Naive thymus-derived CD4-positive, alpha-beta T cell (primary cell): ENCODE measurements at regions not wholly inside any gene's neighbourhood (a gene's known extent, or its start where the extent isn't known, plus 50 kb on each side); places are given as distances from the start of the nearest gene placed in this dataset.

Experiments
- ATAC-seq: fragments of 150-1000 bp; cut with Tn5 transposase; 2 replicates; pipeline ENCODE4 v1.10.0; 2021; ENCODE audit warnings: mild to moderate bottlenecking, moderate library complexity
- CTCF ChIA-PET: fragments of 350-600 bp; sonication (Branson Sonifier 250); formaldehyde crosslinking; loops from one replicate; lab custom pipeline; 2021; ENCODE audit warnings: antibody characterized with exemption; lab: Charles Lee
- POLR2A ChIA-PET: fragments of 350-600 bp; sonication (Branson Sonifier 250); formaldehyde crosslinking; loops from one replicate; lab custom pipeline; 2021; ENCODE audit warnings: antibody characterized with exemption, inconsistent platforms; lab: Charles Lee
- DNase-seq, 9 donors: peaks; one replicate each; pipeline versions ENCODE4 v3.0.0 to v3.0.0-alpha.2; 2020 to 2022; ENCODE audit warnings: mixed read lengths in 1 of 9
- H3K27ac ChIP-seq: one replicate; pipeline ENCODE4 v1.7.0; 2013; ENCODE audit warnings: mild to moderate bottlenecking, low read depth, low read length, moderate library complexity
- H3K27me3 ChIP-seq, 2 donors: one replicate each; pipeline ENCODE4 v1.7.0; 2013; ENCODE audit warnings: low read length in 2 of 2, mild to moderate bottlenecking in 2 of 2, moderate library complexity in 2 of 2; ENCODE audit not compliant: control insufficient read depth in 2 of 2, insufficient read depth in 2 of 2
- H3K36me3 ChIP-seq, 3 experiments: 1 replicate in 2 of 3; 2 replicates in 1 of 3; pipeline ENCODE4 v1.7.0; 2013; ENCODE audit warnings: low read length in 3 of 3, mild to moderate bottlenecking in 3 of 3, moderate library complexity in 1 of 3; ENCODE audit not compliant: insufficient read depth in 3 of 3, control insufficient read depth in 2 of 3
- H3K4me1 ChIP-seq, 2 donors: one replicate each; pipeline ENCODE4 v1.7.0; 2013; ENCODE audit warnings: low read length in 2 of 2, mild to moderate bottlenecking in 2 of 2, moderate library complexity in 1 of 2; ENCODE audit not compliant: control insufficient read depth in 2 of 2, insufficient read depth in 2 of 2
- H3K4me3 ChIP-seq: 2 replicates; pipeline ENCODE4 v1.7.0; 2013; ENCODE audit warnings: mild to moderate bottlenecking, low read length
- H3K9me3 ChIP-seq, 3 experiments: 1 replicate in 2 of 3; 2 replicates in 1 of 3; pipeline ENCODE4 v1.7.0; 2013; ENCODE audit warnings: low read length in 3 of 3; ENCODE audit not compliant: control insufficient read depth in 2 of 3
- H3K27ac Mint-ChIP-seq, 9 donors: one replicate each; pipeline ENCODE4 v1.8.0; 2020 to 2022; ENCODE audit warnings: mixed read lengths in 9 of 9, mild to moderate bottlenecking in 8 of 9, moderate library complexity in 5 of 9, inconsistent platforms in 2 of 9
- H3K27me3 Mint-ChIP-seq, 5 donors: one replicate each; pipeline ENCODE4 v1.8.0; 2021 to 2022; ENCODE audit warnings: mixed read lengths in 5 of 5, mild to moderate bottlenecking in 1 of 5
- H3K36me3 Mint-ChIP-seq, 5 donors: one replicate each; pipeline ENCODE4 v1.8.0; 2020 to 2022; ENCODE audit warnings: mixed read lengths in 5 of 5, mild to moderate bottlenecking in 3 of 5, inconsistent platforms in 1 of 5
- H3K4me1 Mint-ChIP-seq, 7 donors: one replicate each; pipeline ENCODE4 v1.8.0; 2020 to 2022; ENCODE audit warnings: mixed read lengths in 7 of 7, mild to moderate bottlenecking in 3 of 7, inconsistent platforms in 1 of 7
- H3K4me3 Mint-ChIP-seq, 10 donors: one replicate each; pipeline ENCODE4 v1.8.0; 2020 to 2022; ENCODE audit warnings: mild to moderate bottlenecking in 10 of 10, mixed read lengths in 10 of 10, moderate library complexity in 6 of 10, inconsistent platforms in 2 of 10
- H3K9me3 Mint-ChIP-seq, 11 donors: one replicate each; pipeline ENCODE4 v1.8.0; 2020 to 2022; ENCODE audit warnings: mixed read lengths in 11 of 11, mild to moderate bottlenecking in 4 of 11, inconsistent platforms in 1 of 11, moderate library complexity in 1 of 11
- intact Hi-C, 2 donors: fragments of 100-400 bp; cut with micrococcal nuclease; formaldehyde crosslinking; loops; one replicate each; pipeline ENCODE4 v1.15.1; 2023

- H3K9me3 ChIP-seq, result no peaks in the 10 kb centered on the region
- CTCF ChIA-PET, result no interaction called here
- no peak overlapping the region for H3K4me3 Mint-ChIP-seq
- H3K36me3 ChIP-seq, result no peaks in the 10 kb centered on the region
- ATAC-seq (no peak), DNase-seq (no peak)
- H3K36me3 Mint-ChIP-seq, result no peaks in the 10 kb centered on the region
- H3K4me3 ChIP-seq, result no peak overlapping the region
- POLR2A ChIA-PET, result no interaction called here
- H3K27me3 ChIP-seq, result no peaks in the 10 kb centered on the region
- no peak overlapping the region for H3K27ac ChIP-seq
- no peaks in the 10 kb centered on the region for H3K27me3 Mint-ChIP-seq
- H3K4me1 Mint-ChIP-seq, result no peaks in the 10 kb centered on the region
- intact Hi-C loops, result no loop called here
- peaks cover 0 to 8% (median 0%) of the 10 kb centered on the region in 11 donors for H3K9me3 Mint-ChIP-seq
- no peak overlapping the region for H3K27ac Mint-ChIP-seq
- H3K4me1 ChIP-seq, result no peaks in the 10 kb centered on the region
Measured at GRCh38 chr4:182014164-182014563, 229.0 kb upstream of the TENM3 start.

- H3K27me3 ChIP-seq, result no peaks in the 10 kb centered on the region
- Mint-ChIP-seq H3K9me3 (peaks cover 0 to 8% (median 0%) of the 10 kb centered on the region in 11 donors), H3K4me1 (no peaks in the 10 kb centered on the region), H3K4me3 (no peak overlapping the region), H3K27me3 (no peaks in the 10 kb centered on the region), H3K27ac (no peak overlapping the region), H3K36me3 (no peaks in the 10 kb centered on the region)
- intact Hi-C loops, result no loop called here
- ATAC-seq (no peak), DNase-seq (no peak)
- no peaks in the 10 kb centered on the region for H3K4me1 ChIP-seq
- H3K9me3 ChIP-seq, result no peaks in the 10 kb centered on the region
- no peaks in the 10 kb centered on the region for H3K36me3 ChIP-seq
- POLR2A ChIA-PET, result no interaction called here
- no peak overlapping the region for H3K27ac ChIP-seq
- H3K4me3 ChIP-seq, result no peak overlapping the region
- CTCF ChIA-PET, result no interaction called here
Measured at GRCh38 chr4:182015014-182015413, 228.2 kb upstream of the TENM3 start.

- Mint-ChIP-seq H3K4me1 (no peaks in the 10 kb centered on the region), H3K9me3 (peaks cover 0 to 6% (median 0%) of the 10 kb centered on the region in 11 donors), H3K27me3 (no peaks in the 10 kb centered on the region), H3K36me3 (no peaks in the 10 kb centered on the region), H3K4me3 (no peak overlapping the region), H3K27ac (no peak overlapping the region)
- Histone ChIP-seq H3K9me3 (no peaks in the 10 kb centered on the region), H3K4me3 (no peak overlapping the region), H3K27me3 (no peaks in the 10 kb centered on the region), H3K27ac (no peak overlapping the region), H3K36me3 (no peaks in the 10 kb centered on the region), H3K4me1 (no peaks in the 10 kb centered on the region)
- CTCF ChIA-PET, result no interaction called here
- ATAC-seq (no peak), DNase-seq (no peak)
- intact Hi-C loops, result no loop called here
- POLR2A ChIA-PET, result no interaction called here
Measured at GRCh38 chr4:182015893-182016292, 227.3 kb upstream of the TENM3 start.

GRCh38 chr4:182017038-182017437, 226.2 kb upstream of the TENM3 start:
- Histone ChIP-seq H3K9me3 (no peaks in the 10 kb centered on the region), H3K4me1 (no peaks in the 10 kb centered on the region), H3K27me3 (no peaks in the 10 kb centered on the region), H3K4me3 (no peak overlapping the region), H3K27ac (no peak overlapping the region), H3K36me3 (no peaks in the 10 kb centered on the region)
- intact Hi-C loops, result no loop called here
- CTCF ChIA-PET, result no interaction called here
- POLR2A ChIA-PET, result no interaction called here
- Mint-ChIP-seq H3K9me3 (peaks cover 0 to 8% (median 2%) of the 10 kb centered on the region in 11 donors), H3K4me3 (no peak overlapping the region), H3K36me3 (no peaks in the 10 kb centered on the region), H3K27me3 (no peaks in the 10 kb centered on the region), H3K27ac (no peak overlapping the region), H3K4me1 (no peaks in the 10 kb centered on the region)
- DNase-seq, result no peak
- ATAC-seq, result no peak

GRCh38 chr4:182018691-182019090, 224.5 kb upstream of the TENM3 start:
- no peaks in the 10 kb centered on the region for H3K36me3 ChIP-seq
- intact Hi-C loops, result no loop called here
- H3K4me3 ChIP-seq, result no peak overlapping the region
- H3K27me3 ChIP-seq, result no peaks in the 10 kb centered on the region
- H3K27ac ChIP-seq, result no peak overlapping the region
- H3K4me1 ChIP-seq, result no peaks in the 10 kb centered on the region
- no peak for ATAC-seq
- Mint-ChIP-seq H3K36me3 (no peaks in the 10 kb centered on the region), H3K4me1 (no peaks in the 10 kb centered on the region), H3K27me3 (no peaks in the 10 kb centered on the region), H3K4me3 (no peak overlapping the region), H3K9me3 (peaks cover 0 to 12% (median 2%) of the 10 kb centered on the region in 11 donors), H3K27ac (no peak overlapping the region)
- DNase-seq, result no peak
- ChIA-PET POLR2A (no interaction called here), CTCF (no interaction called here)
- no peaks in the 10 kb centered on the region for H3K9me3 ChIP-seq

GRCh38 chr4:182019148-182019652, 224.0 kb upstream of the TENM3 start:
- Histone ChIP-seq H3K4me3 (no peak overlapping the region), H3K4me1 (no peaks in the 10 kb centered on the region), H3K36me3 (no peaks in the 10 kb centered on the region), H3K9me3 (no peaks in the 10 kb centered on the region), H3K27ac (no peak overlapping the region), H3K27me3 (no peaks in the 10 kb centered on the region)
- no peak overlapping the region for H3K27ac Mint-ChIP-seq
- POLR2A ChIA-PET, result no interaction called here
- no peaks in the 10 kb centered on the region for H3K27me3 Mint-ChIP-seq
- H3K9me3 Mint-ChIP-seq, result peaks cover 0 to 12% (median 2%) of the 10 kb centered on the region in 11 donors
- H3K4me3 Mint-ChIP-seq, result no peak overlapping the region
- CTCF ChIA-PET, result no interaction called here
- DNase-seq (no peak), ATAC-seq (no peak)
- no peaks in the 10 kb centered on the region for H3K4me1 Mint-ChIP-seq
- H3K36me3 Mint-ChIP-seq, result no peaks in the 10 kb centered on the region
- intact Hi-C loops, result no loop called here

GRCh38 chr4:182022909-182023308, 220.3 kb upstream of the TENM3 start:
- Mint-ChIP-seq H3K36me3 (no peaks in the 10 kb centered on the region), H3K4me3 (no peak overlapping the region), H3K27me3 (no peaks in the 10 kb centered on the region), H3K27ac (no peak overlapping the region), H3K4me1 (no peaks in the 10 kb centered on the region), H3K9me3 (peaks cover 0 to 23% (median 8%) of the 10 kb centered on the region in 11 donors)
- ATAC-seq (no peak), DNase-seq (no peak)
- no peaks in the 10 kb centered on the region for H3K36me3 ChIP-seq
- POLR2A ChIA-PET, result no interaction called here
- no peaks in the 10 kb centered on the region for H3K27me3 ChIP-seq
- intact Hi-C loops, result no loop called here
- no peaks in the 10 kb centered on the region for H3K4me1 ChIP-seq
- no peak overlapping the region for H3K27ac ChIP-seq
- H3K9me3 ChIP-seq, result peaks cover 0 to 4% (median 0%) of the 10 kb centered on the region in 3 experiments
- CTCF ChIA-PET, result no interaction called here
- no peak overlapping the region for H3K4me3 ChIP-seq
